ENCODE measurements at regions not wholly inside any gene's neighbourhood (a gene's known extent, or its start where the extent isn't known, plus 50 kb on each side); places are given as distances from the start of the nearest gene placed in this dataset.

DNA sequence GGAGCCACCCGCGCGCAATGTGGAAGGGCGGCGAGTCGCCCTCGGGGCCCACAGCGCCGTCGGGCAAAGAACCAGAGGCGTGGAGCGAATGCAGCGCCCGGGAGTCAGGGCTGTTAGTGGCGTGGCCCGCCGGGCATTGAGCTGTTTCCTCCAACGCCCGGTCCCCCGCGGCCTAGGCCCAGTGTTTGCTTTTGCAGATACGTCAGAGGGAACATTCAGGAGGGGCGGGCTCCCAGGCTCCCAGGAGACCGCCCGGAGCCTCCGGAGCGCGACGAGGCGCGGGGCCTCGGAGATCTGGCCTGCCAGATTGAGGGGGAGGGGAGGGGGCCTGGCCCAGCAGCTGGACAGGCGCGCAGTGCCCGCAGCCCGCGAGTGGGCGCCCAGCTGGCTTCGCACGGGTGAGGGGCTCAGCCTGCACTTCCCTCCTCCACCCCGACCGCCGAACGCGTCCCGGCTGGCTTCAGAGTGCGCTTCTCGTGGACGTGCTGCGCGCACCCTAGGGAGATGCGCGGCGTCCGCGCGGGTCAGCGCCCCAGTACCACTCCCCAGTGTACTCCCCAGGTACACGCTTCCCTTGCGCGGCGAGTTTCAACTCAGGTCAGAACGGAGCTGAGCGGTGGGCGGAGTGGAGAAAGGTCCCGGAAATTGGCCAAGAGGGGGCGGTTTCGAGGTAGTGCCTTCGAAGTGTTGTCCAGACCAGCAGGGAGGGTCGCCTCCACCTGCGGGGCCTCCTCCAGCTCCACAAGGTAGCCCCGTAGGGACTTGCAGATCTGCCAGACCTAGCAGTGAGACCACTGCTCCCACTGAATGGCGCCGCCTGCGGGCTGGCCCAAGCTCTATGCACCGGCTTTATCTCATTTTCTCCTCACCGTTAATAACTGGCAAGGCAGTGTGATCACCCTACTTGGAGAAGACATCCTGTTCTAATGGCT is 130.4 kb downstream of the TMEM174 start (continued):
- TF ChIP-seq KAT2A (conservative IDR thresholded peaks at IDR 0.05; ENCODE audit: control insufficient read depth, low read depth, low read length) (no peak), RAD51 (IDR thresholded peaks at IDR 0.05) (no peak)

DNA sequence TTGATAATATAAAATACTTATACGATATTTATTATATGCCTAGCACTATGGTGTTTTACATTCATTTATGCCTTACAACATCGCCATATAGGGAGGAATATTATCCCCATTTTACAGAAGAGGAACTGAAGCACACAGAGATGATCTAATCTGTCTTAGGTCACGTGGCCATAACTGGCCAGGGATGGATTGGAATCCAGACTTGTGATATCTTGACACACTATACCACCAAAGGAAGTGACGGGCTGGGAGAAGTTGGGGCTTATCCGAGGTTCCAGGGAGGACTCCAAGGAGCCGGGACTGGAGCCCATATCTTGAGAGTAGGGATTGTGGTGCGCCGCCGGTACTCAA is 129.8 kb downstream of the TMEM174 start:
- H3K36me3 ChIP-seq (ENCODE audit: control insufficient read depth in 2 of 2, insufficient read depth in 2 of 2, low read length in 1 of 2) = no peaks in the 10 kb centered on the region
- H3K9me3 ChIP-seq (replicated peaks; ENCODE audit: control insufficient read depth, insufficient read depth, low read length) = no peaks in the 10 kb centered on the region; the same call in 1 of the 3 replicates
- SMC1A ChIA-PET (ENCODE audit: uncharacterized antibody, unreplicated experiment) = no interaction called here
- no peak for TF ChIP-seq SIX5 (IDR thresholded peaks at IDR 0.05; ENCODE audit: low read depth, low read length, severe bottlenecking)
- TF ChIP-seq STAT3 (IDR thresholded peaks at IDR 0.05; ENCODE audit: low read depth, low read length) = no peak
- no peak for TF ChIP-seq NFYB (IDR thresholded peaks at IDR 0.05; ENCODE audit: insufficient read depth, low read depth, low read length)
- TF ChIP-seq MXI1 (IDR thresholded peaks at IDR 0.05; ENCODE audit: low read depth, low read length) = no peak
- no peak for TF ChIP-seq EP300 (IDR thresholded peaks at IDR 0.05; ENCODE audit: borderline replicate concordance in 1 of 2, control insufficient read depth in 1 of 2, low read depth in 2 of 2, low read length in 2 of 2)
- no peak for TF ChIP-seq BMI1 (IDR thresholded peaks at IDR 0.05; ENCODE audit: borderline replicate concordance)
- TF ChIP-seq SP1 (IDR thresholded peaks at IDR 0.05; ENCODE audit: low read depth, low read length) = no peak
- no peak overlapping the region for H3K9ac ChIP-seq (ENCODE audit: control insufficient read depth, insufficient read depth, low read length)
- CTCF ChIA-PET = interaction anchor here (1.3 kb wide), 1 partner anchor 87 kb away, joined by 5 read pairs; no protein-coding TSS in a partner anchor
- no peaks in the 10 kb centered on the region for H3K79me2 ChIP-seq (ENCODE audit: control insufficient read depth, insufficient read depth, low read length)
- RAD21 ChIA-PET (ENCODE audit: unreplicated experiment) = no interaction called here
- H3K4me1 ChIP-seq (ENCODE audit: control insufficient read depth, insufficient read depth, low read length) = no peaks in the 10 kb centered on the region
- no peak overlapping the region for H3K27ac ChIP-seq (ENCODE audit: control insufficient read depth, insufficient read depth)
- H3K4me2 ChIP-seq (ENCODE audit: control insufficient read depth, insufficient read depth) = no peak overlapping the region
- H3K4me3 ChIP-seq = no peak overlapping the region
- no peaks in the 10 kb centered on the region for H4K20me1 ChIP-seq (ENCODE audit: control insufficient read depth, insufficient read depth)
- no peak for DNase-seq (ENCODE audit: low read depth, low spot score)
- H3K27me3 ChIP-seq (replicated peaks in 1 of 2; ENCODE audit: control insufficient read depth in 2 of 2, insufficient read depth in 2 of 2, low read length in 1 of 2) = peaks cover 10 to 19% of the 10 kb centered on the region in 2 experiments
- no peak overlapping the region for H2AFZ ChIP-seq (ENCODE audit: control insufficient read depth, low read depth, low read length)
- POLR2A ChIA-PET = no interaction called here
- WGBS (ENCODE audit: insufficient coverage, insufficient replicate concordance, low lambda C conversion rate, missing lambda C conversion rate) = 32% methylated on average over 9 of the region's 9 CpGs
- BruUV-seq (replicated peaks) = no TSS peak
- no peak for ATAC-seq
- no peak for FAIRE-seq
- intact Hi-C loops (cut with micrococcal nuclease; ENCODE audit: unreplicated experiment) (no loop called here), in situ Hi-C loops (cut with MboI) (no loop called here)
